ENCODE measurements at regions not wholly inside any gene's neighbourhood (a gene's known extent, or its start where the extent isn't known, plus 50 kb on each side); places are given as distances from the start of the nearest gene placed in this dataset.

- intact Hi-C loops (cut with micrococcal nuclease; ENCODE audit: unreplicated experiment): no loop called here
- no TSS peak for BruUV-seq (replicated peaks)
- no peaks in the 10 kb centered on the region for H3K9me3 ChIP-seq (ENCODE audit: low read depth, low read length, poor library complexity, severe bottlenecking)
- H3K4me3 ChIP-seq (ENCODE audit: low read depth, low read length, poor library complexity, severe bottlenecking): no peak overlapping the region
- ChIA-PET POLR2A (ENCODE audit: low non-redundant PET) (no interaction called here), CTCF (no interaction called here)
- DNase-seq (ENCODE audit: low spot score): peak; percentile 74
- no peaks in the 10 kb centered on the region for H3K27me3 ChIP-seq (replicated peaks; ENCODE audit: insufficient read depth, low read depth, low read length, poor library complexity)
- no peaks in the 10 kb centered on the region for H3K36me3 ChIP-seq (ENCODE audit: insufficient read depth, low read length, poor library complexity, severe bottlenecking)
- peaks cover 30% of the 10 kb centered on the region for H3K4me1 ChIP-seq (ENCODE audit: insufficient read depth, low read length, poor library complexity, severe bottlenecking)
- TF ChIP-seq EZH2 (IDR thresholded peaks at IDR 0.05; ENCODE audit: borderline replicate concordance, low read depth, low read length, poor library complexity, severe bottlenecking) (no peak), CTCF (conservative IDR thresholded peaks at IDR 0.05; ENCODE audit: low read depth, low read length) (no peak)
- H3K27ac ChIP-seq (ENCODE audit: low read depth, low read length, poor library complexity, severe bottlenecking): no peak overlapping the region
These were observed 259.6 kb upstream of the UBE2E3 start for GRCh38 chr2:180720829-180721228.

DNA sequence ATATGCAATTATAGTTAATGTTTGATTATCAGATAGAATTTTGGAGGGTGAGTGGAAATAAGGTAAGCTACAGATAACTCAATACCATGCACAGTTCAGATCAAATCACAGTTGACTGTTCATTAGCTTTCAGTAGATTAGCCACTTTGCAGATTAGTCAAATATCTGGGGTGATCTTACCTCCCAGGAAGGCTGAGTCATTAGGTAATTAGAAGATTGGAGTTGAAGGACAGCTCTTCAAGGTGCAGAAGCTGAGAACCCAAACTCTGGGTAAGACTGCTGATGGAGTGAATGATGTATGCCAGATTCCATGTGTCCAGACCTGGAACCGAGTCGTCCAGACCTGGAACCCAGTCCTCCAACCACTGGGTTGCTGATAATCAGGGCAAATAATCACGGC lies 262.8 kb upstream of the UBE2E3 start:
- BruUV-seq (replicated peaks): no TSS peak
- intact Hi-C loops (cut with micrococcal nuclease; ENCODE audit: unreplicated experiment): no loop called here
- no peak overlapping the region for H3K4me3 ChIP-seq (ENCODE audit: low read depth, low read length, poor library complexity, severe bottlenecking)
- H3K27ac ChIP-seq (ENCODE audit: low read depth, low read length, poor library complexity, severe bottlenecking): no peak overlapping the region
- no peaks in the 10 kb centered on the region for H3K36me3 ChIP-seq (ENCODE audit: insufficient read depth, low read length, poor library complexity, severe bottlenecking)
- ChIA-PET POLR2A (ENCODE audit: low non-redundant PET) (no interaction called here), CTCF (no interaction called here)
- H3K9me3 ChIP-seq (ENCODE audit: low read depth, low read length, poor library complexity, severe bottlenecking): no peaks in the 10 kb centered on the region
- peaks cover 6% of the 10 kb centered on the region for H3K4me1 ChIP-seq (ENCODE audit: insufficient read depth, low read length, poor library complexity, severe bottlenecking)
- DNase-seq (ENCODE audit: low spot score): no peak
- no peak for TF ChIP-seq CTCF (conservative IDR thresholded peaks at IDR 0.05; ENCODE audit: low read depth, low read length)
- TF ChIP-seq EZH2 (IDR thresholded peaks at IDR 0.05; ENCODE audit: borderline replicate concordance, low read depth, low read length, poor library complexity, severe bottlenecking): no peak
- H3K27me3 ChIP-seq (replicated peaks; ENCODE audit: insufficient read depth, low read depth, low read length, poor library complexity): no peaks in the 10 kb centered on the region

GRCh38 chr2:180716186-180717180 lies 263.9 kb upstream of the UBE2E3 start:
- H3K27ac ChIP-seq (ENCODE audit: low read depth, low read length, poor library complexity, severe bottlenecking): no peak overlapping the region
- BruUV-seq (replicated peaks): no TSS peak
- ChIA-PET POLR2A (ENCODE audit: low non-redundant PET) (interaction anchor here (0.6 kb wide), 1 partner anchor 591 kb away, joined by 5 read pairs; no protein-coding TSS in a partner anchor), CTCF (no interaction called here)
- H3K4me3 ChIP-seq (ENCODE audit: low read depth, low read length, poor library complexity, severe bottlenecking): no peak overlapping the region
- H3K27me3 ChIP-seq (replicated peaks; ENCODE audit: insufficient read depth, low read depth, low read length, poor library complexity): no peaks in the 10 kb centered on the region
- H3K9me3 ChIP-seq (ENCODE audit: low read depth, low read length, poor library complexity, severe bottlenecking): no peaks in the 10 kb centered on the region
- intact Hi-C loops (cut with micrococcal nuclease; ENCODE audit: unreplicated experiment): no loop called here
- H3K4me1 ChIP-seq (ENCODE audit: insufficient read depth, low read length, poor library complexity, severe bottlenecking): no peaks in the 10 kb centered on the region
- H3K36me3 ChIP-seq (ENCODE audit: insufficient read depth, low read length, poor library complexity, severe bottlenecking): no peaks in the 10 kb centered on the region
- TF ChIP-seq EZH2 (IDR thresholded peaks at IDR 0.05; ENCODE audit: borderline replicate concordance, low read depth, low read length, poor library complexity, severe bottlenecking) (no peak), CTCF (conservative IDR thresholded peaks at IDR 0.05; ENCODE audit: low read depth, low read length) (no peak)
- no peak for DNase-seq (ENCODE audit: low spot score)

Measured in A673 (cell line).